Stomach (tissue), 8 donors: ENCODE measurements at regions not wholly inside any gene's neighbourhood (a gene's known extent, or its start where the extent isn't known, plus 50 kb on each side); places are given as distances from the start of the nearest gene placed in this dataset.

Source experiments
- DNase-seq, 2 donors: peaks; one replicate each; pipeline versions ENCODE4 v3.0.0 to v3.0.0-alpha.2; 2013 to 2019
- H3K27ac ChIP-seq, 5 donors: fragments of 200-600 bp in 4 of 5; sonication (generic) in 4 of 5; one replicate each; pipeline ENCODE4 v1.5.1; 2013 to 2019; ENCODE audit warnings: mild to moderate bottlenecking in 1 of 5, moderate library complexity in 1 of 5
- H3K27me3 ChIP-seq, 3 donors: fragments of 200-600 bp; sonication (generic); one replicate each; pipeline ENCODE4 v1.5.1; 2017 to 2019; ENCODE audit warnings: mixed run types in 1 of 3
- H3K36me3 ChIP-seq, 4 donors: fragments of 200-600 bp; sonication (generic); 1 replicate in 3 of 4; 2 replicates in 1 of 4; pipeline ENCODE4 v1.5.1; 2016 to 2019
- H3K4me1 ChIP-seq, 4 donors: fragments of 200-600 bp; sonication (generic); one replicate each; pipeline ENCODE4 v1.5.1; 2016 to 2019
- H3K4me3 ChIP-seq, 4 donors: fragments of 200-600 bp; sonication (generic) in 3 of 4; one replicate each; pipeline ENCODE4 v1.5.1; 2016 to 2019; ENCODE audit warnings: mild to moderate bottlenecking in 1 of 4
- H3K9me3 ChIP-seq, 4 donors: fragments of 200-600 bp; sonication (generic); one replicate each; pipeline ENCODE4 v1.5.1; 2016 to 2019
- EP300 ChIP-seq: sonication (generic); formaldehyde crosslinking; IDR thresholded peaks from one replicate; pipeline ENCODE4 v1.6.1; 2017; ENCODE audit warnings: antibody characterized with exemption
- POLR2A ChIP-seq, 4 donors: fragments of 450-650 bp; IDR thresholded peaks; one replicate each; pipeline ENCODE4 v1.6.1; 2016; ENCODE audit warnings: antibody characterized with exemption in 4 of 4, control low read depth in 2 of 4, mild to moderate bottlenecking in 1 of 4, moderate library complexity in 1 of 4
- POLR2AphosphoS5 ChIP-seq, 3 donors: sonication (generic); formaldehyde crosslinking; IDR thresholded peaks; one replicate each; pipeline ENCODE4 v1.6.1; 2016; ENCODE audit warnings: antibody characterized with exemption in 3 of 3
- WGBS, 5 donors: extraction: QIAGEN DNeasy Blood & Tissue Kit in 3 of 5; methylation state at CpG; one replicate each; pipeline versions ENCODE4 v1.1.5 to v1.1.7; 2013 to 2018; 5-methylcytosine and 5-hydroxymethylcytosine counted together
- intact Hi-C: fragments of 100-400 bp; cut with DNase I; formaldehyde crosslinking; loops from one replicate; pipeline ENCODE4 v1.15.1; 2023; ENCODE audit warnings: low total_unique reads
- TF ChIP-seq, protein P1 (sequence below), 7 experiments: fragments of 450-650 bp in 4 of 7; fragments of 200-600 bp in 3 of 7; sonication (generic) in 3 of 7; IDR thresholded peaks; one replicate each; pipeline ENCODE4 v1.5.1; 2016 to 2019; ENCODE audit warnings: antibody characterized with exemption in 7 of 7, control low read depth in 2 of 7, mild to moderate bottlenecking in 1 of 7
- donor health status: healthy with polysubstance abuse.
- donor health status: Bipolar disorder and iron deficiency.
- donor health status: healthy.

DNA sequence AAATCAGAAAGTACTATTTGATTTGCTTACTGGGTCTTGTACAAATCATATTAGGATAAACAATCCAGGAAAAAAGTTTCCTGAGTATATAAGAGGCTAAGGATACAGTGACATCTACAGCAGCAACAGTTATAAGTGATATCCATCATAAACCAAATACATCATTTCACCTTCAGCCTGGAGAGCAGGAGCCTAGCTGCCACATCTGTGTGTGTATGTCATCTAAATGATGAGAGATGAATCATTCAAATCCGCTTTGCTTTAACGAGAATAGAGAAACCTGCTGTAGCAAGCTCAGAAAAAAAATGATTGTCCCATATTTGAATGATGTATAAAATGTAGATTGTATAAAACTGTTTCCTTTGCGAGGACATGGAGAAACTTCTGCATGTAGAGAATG lies 841.4 kb downstream of the SI start:
- TF ChIP-seq, protein P1, sequence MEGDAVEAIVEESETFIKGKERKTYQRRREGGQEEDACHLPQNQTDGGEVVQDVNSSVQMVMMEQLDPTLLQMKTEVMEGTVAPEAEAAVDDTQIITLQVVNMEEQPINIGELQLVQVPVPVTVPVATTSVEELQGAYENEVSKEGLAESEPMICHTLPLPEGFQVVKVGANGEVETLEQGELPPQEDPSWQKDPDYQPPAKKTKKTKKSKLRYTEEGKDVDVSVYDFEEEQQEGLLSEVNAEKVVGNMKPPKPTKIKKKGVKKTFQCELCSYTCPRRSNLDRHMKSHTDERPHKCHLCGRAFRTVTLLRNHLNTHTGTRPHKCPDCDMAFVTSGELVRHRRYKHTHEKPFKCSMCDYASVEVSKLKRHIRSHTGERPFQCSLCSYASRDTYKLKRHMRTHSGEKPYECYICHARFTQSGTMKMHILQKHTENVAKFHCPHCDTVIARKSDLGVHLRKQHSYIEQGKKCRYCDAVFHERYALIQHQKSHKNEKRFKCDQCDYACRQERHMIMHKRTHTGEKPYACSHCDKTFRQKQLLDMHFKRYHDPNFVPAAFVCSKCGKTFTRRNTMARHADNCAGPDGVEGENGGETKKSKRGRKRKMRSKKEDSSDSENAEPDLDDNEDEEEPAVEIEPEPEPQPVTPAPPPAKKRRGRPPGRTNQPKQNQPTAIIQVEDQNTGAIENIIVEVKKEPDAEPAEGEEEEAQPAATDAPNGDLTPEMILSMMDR (IDR thresholded peaks at IDR 0.05) = no peak
- TF ChIP-seq POLR2AphosphoS5 (IDR thresholded peaks at IDR 0.05) = no peak
- no peak for DNase-seq
- Histone ChIP-seq H3K9me3 (no peaks in the 10 kb centered on the region), H3K36me3 (no peaks in the 10 kb centered on the region), H3K27ac (no peak overlapping the region), H3K27me3 (no peaks in the 10 kb centered on the region), H3K4me1 (no peaks in the 10 kb centered on the region), H3K4me3 (no peak overlapping the region)
- 71 to 91% (median 90%) methylated on average over 3 of the region's 3 CpGs for WGBS, 5 donors
- intact Hi-C loops = no loop called here

DNA sequence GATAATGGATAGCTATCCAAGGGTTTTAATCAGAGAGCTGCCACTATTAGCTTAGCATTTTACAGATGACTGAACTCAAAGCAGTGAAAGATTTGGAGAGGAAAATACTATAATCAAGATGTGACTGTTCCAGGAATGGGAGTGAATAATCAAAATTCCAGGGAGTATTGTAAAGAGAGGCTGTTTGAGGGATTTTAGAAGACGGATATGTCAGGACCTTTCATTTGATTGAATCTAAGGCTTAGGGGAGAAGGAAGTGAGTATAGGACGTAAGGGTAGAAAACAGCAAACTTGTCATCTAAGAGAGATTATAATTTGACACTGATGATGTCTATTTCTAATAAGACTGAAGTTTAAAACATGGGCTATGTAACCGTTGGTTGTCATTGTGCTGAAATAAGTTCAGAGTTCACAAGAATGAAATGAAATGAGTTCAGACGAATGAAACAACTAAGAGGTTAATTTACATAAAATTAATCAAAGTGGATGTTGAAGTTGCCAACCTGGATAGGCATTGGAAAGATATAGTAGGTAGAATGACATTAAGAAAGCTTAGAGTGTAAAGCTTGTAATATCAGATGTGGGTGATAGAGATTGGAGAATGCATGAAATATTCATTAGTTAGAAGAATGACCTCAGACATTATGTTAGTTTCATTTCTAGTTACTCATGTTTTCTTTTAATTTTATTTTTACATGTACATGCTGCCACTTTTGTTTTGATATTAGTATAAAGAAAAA lies 842.8 kb downstream of the SI start:
- TF ChIP-seq, protein P1 (IDR thresholded peaks at IDR 0.05) = no peak
- TF ChIP-seq POLR2A (IDR thresholded peaks at IDR 0.05) (no peak), EP300 (no peak), POLR2AphosphoS5 (IDR thresholded peaks at IDR 0.05) (no peak)
- H3K4me3 ChIP-seq = no peak overlapping the region
- H3K27ac ChIP-seq = no peak overlapping the region
- no peaks in the 10 kb centered on the region for H3K9me3 ChIP-seq
- H3K27me3 ChIP-seq = no peaks in the 10 kb centered on the region
- 68 to 84% (median 70%) methylated on average over 4 of the region's 4 CpGs for WGBS, 5 donors
- DNase-seq = no peak
- no peaks in the 10 kb centered on the region for H3K4me1 ChIP-seq
- no peaks in the 10 kb centered on the region for H3K36me3 ChIP-seq
- intact Hi-C loops = no loop called here

DNA sequence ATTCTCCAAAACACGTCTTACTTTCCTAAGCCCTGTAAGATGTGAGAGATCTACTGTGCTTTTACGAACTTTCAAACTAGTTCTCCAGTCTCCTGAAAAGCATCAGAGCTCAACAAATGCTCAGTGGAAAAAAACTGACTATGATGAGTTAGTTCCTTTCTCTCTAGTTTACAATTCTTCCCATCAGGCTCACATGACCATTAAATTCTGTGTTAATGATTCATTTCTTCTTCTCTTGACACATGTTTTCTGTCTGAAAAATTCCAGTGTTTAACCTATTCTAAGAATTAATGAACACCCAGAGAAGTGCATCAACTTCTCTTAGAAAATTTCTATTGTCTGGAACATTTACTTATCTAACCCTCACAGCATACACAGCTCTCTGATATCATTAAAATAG lies 844.3 kb downstream of the SI start:
- intact Hi-C loops = no loop called here
- no peaks in the 10 kb centered on the region for H3K27me3 ChIP-seq

DNA sequence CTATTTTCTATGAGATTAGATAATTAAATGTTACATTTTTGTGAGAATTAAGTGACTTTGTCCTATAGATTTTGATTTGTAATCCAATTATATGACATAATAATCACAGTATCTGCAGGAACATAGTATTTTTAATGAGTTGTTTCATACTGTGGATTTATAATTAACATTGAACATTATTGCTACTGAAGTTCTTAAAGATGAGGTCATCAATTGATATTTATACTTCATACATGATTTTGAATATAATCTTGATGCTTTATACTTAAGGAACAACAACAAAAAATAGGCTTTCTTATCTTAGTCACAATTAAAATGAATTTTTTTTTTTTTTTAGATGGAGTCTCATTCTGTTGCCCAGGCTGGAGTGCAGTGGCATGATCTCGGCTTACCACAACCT lies 846.6 kb downstream of the SI start:
- WGBS, 5 donors = 88 to 100% (median 97%) methylated on average over 1 of the region's 1 CpG
- intact Hi-C loops = no loop called here

More for the DNA sequence above, 844.3 kb downstream of the SI start:
- Histone ChIP-seq H3K4me3 (no peak overlapping the region), H3K4me1 (no peaks in the 10 kb centered on the region), H3K27ac (no peak overlapping the region), H3K36me3 (no peaks in the 10 kb centered on the region), H3K9me3 (no peaks in the 10 kb centered on the region)
- TF ChIP-seq EP300 = no peak
- TF ChIP-seq POLR2AphosphoS5 (IDR thresholded peaks at IDR 0.05) = no peak
- TF ChIP-seq, protein P1 (IDR thresholded peaks at IDR 0.05) = no peak
- no peak for TF ChIP-seq POLR2A (IDR thresholded peaks at IDR 0.05)
- 61 to 84% (median 78%) methylated on average over 2 of the region's 2 CpGs for WGBS, 5 donors
- no peak for DNase-seq

More for the DNA sequence above, 846.6 kb downstream of the SI start:
- H3K27me3 ChIP-seq = no peaks in the 10 kb centered on the region
- no peak overlapping the region for H3K27ac ChIP-seq
- H3K4me3 ChIP-seq = no peak overlapping the region
- DNase-seq = no peak
- no peaks in the 10 kb centered on the region for H3K9me3 ChIP-seq
- no peaks in the 10 kb centered on the region for H3K36me3 ChIP-seq
- TF ChIP-seq, protein P1 (IDR thresholded peaks at IDR 0.05) = no peak
- TF ChIP-seq POLR2AphosphoS5 (IDR thresholded peaks at IDR 0.05) = no peak
- no peak for TF ChIP-seq POLR2A (IDR thresholded peaks at IDR 0.05)
- TF ChIP-seq EP300 = no peak
- H3K4me1 ChIP-seq = no peaks in the 10 kb centered on the region
